Left ventricle myocardium superior (tissue), 1 donor: ENCODE measurements at regions not wholly inside any gene's neighbourhood (a gene's known extent, or its start where the extent isn't known, plus 50 kb on each side); places are given as distances from the start of the nearest gene placed in this dataset.

Experiments
- ATAC-seq: fragments of 200-7000 bp; cut with Tn5 transposase; one replicate; pipeline ENCODE4 v1.9.1; 2020; ENCODE audit warnings: mild to moderate bottlenecking, moderate library complexity
- DNase-seq: peaks from one replicate; pipeline ENCODE4 v3.0.0-alpha.2; 2020
- intact Hi-C: fragments of 100-400 bp; cut with micrococcal nuclease; formaldehyde crosslinking; loops from one replicate; pipeline ENCODE4 v1.11.0; 2022
- donor health status: DM: no; HTN: yes; CAD: no; lungs with severe emphysema.

- DNase-seq: no peak
- ATAC-seq: no peak
- intact Hi-C loops: no loop called here
These were observed 323.5 kb downstream of the DUSP10 start for GRCh38 chr1:221418346-221418745.

GRCh38 chr1:221419513-221420095 is 322.3 kb downstream of the DUSP10 start:
- no peak for DNase-seq
- ATAC-seq: no peak
- intact Hi-C loops: no loop called here

GRCh38 chr1:221429264-221429663 is 312.6 kb downstream of the DUSP10 start:
- intact Hi-C loops: no loop called here
- ATAC-seq (no peak), DNase-seq (no peak)

- intact Hi-C loops: loop anchor here (5.0 to 10.0 kb wide), 2 partner anchors 163 to 626 kb away; no protein-coding TSS in a partner anchor
- no peak for DNase-seq
- no peak for ATAC-seq
These were observed 311.5 kb downstream of the DUSP10 start for GRCh38 chr1:221430152-221430960.

GRCh38 chr1:221431068-221431651 is 310.7 kb downstream of the DUSP10 start:
- intact Hi-C loops: loop anchor here (5.0 to 10.0 kb wide), 2 partner anchors 164 to 626 kb away; no protein-coding TSS in a partner anchor
- ATAC-seq (no peak), DNase-seq (no peak)

- no peak for ATAC-seq
- intact Hi-C loops: loop anchor here (5.0 to 10.0 kb wide), 2 partner anchors 165 to 627 kb away; no protein-coding TSS in a partner anchor
These were observed 309.9 kb downstream of the DUSP10 start for GRCh38 chr1:221431961-221432360.

GRCh38 chr1:221435504-221435904 is 306.4 kb downstream of the DUSP10 start:
- intact Hi-C loops: loop anchor here (5.0 to 10.0 kb wide), 2 partner anchors 563 to 631 kb away; no protein-coding TSS in a partner anchor
- peak; percentile 82 for ATAC-seq
- no peak for DNase-seq

More at GRCh38 chr1:221431961-221432360, 309.9 kb downstream of the DUSP10 start:
- no peak for DNase-seq

- intact Hi-C loops: loop anchor here (5.0 to 10.0 kb wide), 2 partner anchors 565 to 632 kb away; no protein-coding TSS in a partner anchor
- DNase-seq: no peak
- no peak for ATAC-seq
These were observed 304.7 kb downstream of the DUSP10 start for GRCh38 chr1:221437171-221437570.

GRCh38 chr1:221437926-221438325 is 304.0 kb downstream of the DUSP10 start:
- ATAC-seq (no peak), DNase-seq (no peak)
- intact Hi-C loops: loop anchor here (5.0 to 10.0 kb wide), 2 partner anchors 566 to 633 kb away; no protein-coding TSS in a partner anchor

- intact Hi-C loops: loop anchor here (5.0 to 10.0 kb wide), 2 partner anchors 567 to 634 kb away; no protein-coding TSS in a partner anchor
- no peak for ATAC-seq
- DNase-seq: no peak
These were observed 302.7 kb downstream of the DUSP10 start for GRCh38 chr1:221439008-221439746.

- peak; percentile 20 for ATAC-seq
- intact Hi-C loops: loop anchor here (5.0 to 10.0 kb wide), 2 partner anchors 568 to 635 kb away; no protein-coding TSS in a partner anchor
- DNase-seq: no peak
These were observed 302.0 kb downstream of the DUSP10 start for GRCh38 chr1:221439747-221440501.

- ATAC-seq: peak; percentile 70
- intact Hi-C loops: no loop called here
These were observed 301.2 kb downstream of the DUSP10 start for GRCh38 chr1:221440658-221441057.

GRCh38 chr1:221442056-221442455 is 299.8 kb downstream of the DUSP10 start:
- DNase-seq (no peak), ATAC-seq (no peak)
- intact Hi-C loops: no loop called here

More at GRCh38 chr1:221440658-221441057, 301.2 kb downstream of the DUSP10 start:
- DNase-seq: no peak

GRCh38 chr1:221444346-221444745 is 297.5 kb downstream of the DUSP10 start:
- DNase-seq (no peak), ATAC-seq (no peak)
- intact Hi-C loops: no loop called here

GRCh38 chr1:221448585-221449175 is 293.2 kb downstream of the DUSP10 start:
- DNase-seq: no peak
- no peak for ATAC-seq
- intact Hi-C loops: no loop called here

- intact Hi-C loops: no loop called here
- ATAC-seq: no peak
- no peak for DNase-seq
These were observed 292.7 kb downstream of the DUSP10 start for GRCh38 chr1:221449194-221449593.

- no peak for DNase-seq
These were observed 292.0 kb downstream of the DUSP10 start for GRCh38 chr1:221449801-221450470.

More at GRCh38 chr1:221449801-221450470, 292.0 kb downstream of the DUSP10 start:
- ATAC-seq: no peak
- intact Hi-C loops: no loop called here
